Ovary (tissue), 3 donors: ENCODE measurements at regions not wholly inside any gene's neighbourhood (a gene's known extent, or its start where the extent isn't known, plus 50 kb on each side); places are given as distances from the start of the nearest gene placed in this dataset.

Source experiments
- EP300 ChIP-seq: sonication (generic); formaldehyde crosslinking; IDR thresholded peaks from one replicate; pipeline ENCODE4 v1.6.1; 2017; ENCODE audit warnings: antibody characterized with exemption
- POLR2A ChIP-seq: fragments of 450-650 bp; IDR thresholded peaks from one replicate; pipeline ENCODE4 v1.6.1; 2017; ENCODE audit warnings: antibody characterized with exemption, mild to moderate bottlenecking, moderate library complexity
- TF ChIP-seq, protein P1 (sequence below), 3 donors: fragments of 450-650 bp in 2 of 3; fragments of 200-600 bp in 1 of 3; IDR thresholded peaks; one replicate each; pipeline versions ENCODE4 v1.5.1 to v1.8.0; 2016 to 2022; ENCODE audit warnings: antibody characterized with exemption in 3 of 3, mild to moderate bottlenecking in 1 of 3
- donor health status: DM: no; HTN: no; CAD: no.

DNA sequence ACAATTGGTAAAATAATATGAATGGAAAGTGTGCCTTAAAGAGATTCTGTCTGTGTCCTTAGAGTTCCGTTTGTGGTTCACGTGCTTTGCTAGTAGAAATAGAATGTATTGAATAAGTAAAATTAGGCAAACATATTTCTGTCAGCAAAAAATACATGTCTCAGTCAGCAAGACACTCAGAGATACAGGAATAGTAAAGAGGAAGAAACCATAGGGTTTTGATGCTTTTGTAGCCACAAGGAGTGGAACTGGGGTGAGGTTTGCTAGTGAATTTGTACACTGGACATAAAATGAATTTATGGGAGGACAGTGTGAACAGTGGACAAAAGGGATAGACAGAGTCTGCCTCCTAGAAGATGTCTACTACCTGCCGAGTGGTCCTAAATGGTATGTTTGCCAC is 289.2 kb upstream of the NRP1 start:
- TF ChIP-seq, protein P1, sequence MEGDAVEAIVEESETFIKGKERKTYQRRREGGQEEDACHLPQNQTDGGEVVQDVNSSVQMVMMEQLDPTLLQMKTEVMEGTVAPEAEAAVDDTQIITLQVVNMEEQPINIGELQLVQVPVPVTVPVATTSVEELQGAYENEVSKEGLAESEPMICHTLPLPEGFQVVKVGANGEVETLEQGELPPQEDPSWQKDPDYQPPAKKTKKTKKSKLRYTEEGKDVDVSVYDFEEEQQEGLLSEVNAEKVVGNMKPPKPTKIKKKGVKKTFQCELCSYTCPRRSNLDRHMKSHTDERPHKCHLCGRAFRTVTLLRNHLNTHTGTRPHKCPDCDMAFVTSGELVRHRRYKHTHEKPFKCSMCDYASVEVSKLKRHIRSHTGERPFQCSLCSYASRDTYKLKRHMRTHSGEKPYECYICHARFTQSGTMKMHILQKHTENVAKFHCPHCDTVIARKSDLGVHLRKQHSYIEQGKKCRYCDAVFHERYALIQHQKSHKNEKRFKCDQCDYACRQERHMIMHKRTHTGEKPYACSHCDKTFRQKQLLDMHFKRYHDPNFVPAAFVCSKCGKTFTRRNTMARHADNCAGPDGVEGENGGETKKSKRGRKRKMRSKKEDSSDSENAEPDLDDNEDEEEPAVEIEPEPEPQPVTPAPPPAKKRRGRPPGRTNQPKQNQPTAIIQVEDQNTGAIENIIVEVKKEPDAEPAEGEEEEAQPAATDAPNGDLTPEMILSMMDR (IDR thresholded peaks at IDR 0.05), result no peak
- TF ChIP-seq POLR2A, result no peak
- no peak for TF ChIP-seq EP300
